Activated B cell treated with CpG ODN at 0.5 μM for 24 hours (primary cell): ENCODE measurements at regions not wholly inside any gene's neighbourhood (a gene's known extent, or its start where the extent isn't known, plus 50 kb on each side); places are given as distances from the start of the nearest gene placed in this dataset.

Experiments
- ATAC-seq: fragments of 200-7000 bp; cut with Tn5 transposase; one replicate; pipeline ENCODE4 v1.10.0; 2021; ENCODE audit warnings: low read depth, mild to moderate bottlenecking, moderate library complexity
- CTCF ChIA-PET: fragments of 350-600 bp; sonication (Branson Sonifier 250); formaldehyde crosslinking; loops from one replicate; lab custom pipeline; 2021; ENCODE audit warnings: antibody characterized with exemption; lab: Charles Lee
- POLR2A ChIA-PET: fragments of 350-600 bp; sonication (Branson Sonifier 250); formaldehyde crosslinking; loops from one replicate; lab custom pipeline; 2021; ENCODE audit warnings: antibody characterized with exemption; lab: Charles Lee
- DNase-seq: peaks from one replicate; pipeline ENCODE4 v3.0.0; 2022
- H3K27ac Mint-ChIP-seq: one replicate; pipeline ENCODE4 v1.8.0; 2020; ENCODE audit warnings: mixed read lengths
- H3K27me3 Mint-ChIP-seq: one replicate; pipeline ENCODE4 v1.8.0; 2021; ENCODE audit warnings: mixed read lengths
- H3K36me3 Mint-ChIP-seq: one replicate; pipeline ENCODE4 v1.8.0; 2021; ENCODE audit warnings: low read depth, mixed read lengths
- H3K4me1 Mint-ChIP-seq: one replicate; pipeline ENCODE4 v1.8.0; 2021; ENCODE audit warnings: mixed read lengths
- H3K4me3 Mint-ChIP-seq: one replicate; pipeline ENCODE4 v1.8.0; 2020; ENCODE audit warnings: mild to moderate bottlenecking, mixed read lengths
- H3K9me3 Mint-ChIP-seq: one replicate; pipeline ENCODE4 v1.8.0; 2020; ENCODE audit warnings: mixed read lengths
- intact Hi-C: fragments of 100-400 bp; cut with micrococcal nuclease; formaldehyde crosslinking; loops from one replicate; pipeline ENCODE4 v1.15.1; 2024
- TF ChIP-seq, protein P1 (sequence below): fragments of 200-600 bp; IDR thresholded peaks from one replicate; pipeline ENCODE4 v1.8.0; 2022; ENCODE audit warnings: antibody characterized with exemption, mild to moderate bottlenecking

DNA sequence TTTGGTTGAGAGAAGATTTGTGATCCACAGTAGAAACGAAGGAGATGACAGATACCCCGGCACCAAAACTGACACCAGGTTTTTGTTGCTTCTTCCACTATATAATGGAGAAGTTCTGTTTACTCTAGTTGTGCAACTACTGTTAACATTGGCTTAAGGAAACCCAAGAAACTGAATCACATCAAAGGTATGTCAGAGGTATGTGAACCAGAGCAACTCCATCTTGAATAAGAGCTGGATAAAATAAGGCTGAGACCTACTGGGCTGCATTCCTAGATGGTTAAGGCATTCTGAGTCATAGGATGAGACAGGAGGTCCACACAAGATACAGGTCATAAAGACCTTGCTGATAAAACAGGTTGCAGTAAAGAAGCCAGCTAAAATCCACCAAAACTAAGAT lies 173.7 kb upstream of the CAMK1G start:
- no peak overlapping the region for H3K4me3 Mint-ChIP-seq
- no peaks in the 10 kb centered on the region for H3K4me1 Mint-ChIP-seq
- H3K9me3 Mint-ChIP-seq, result no peaks in the 10 kb centered on the region
- H3K27me3 Mint-ChIP-seq, result peaks cover 8% of the 10 kb centered on the region
- intact Hi-C loops, result no loop called here
- CTCF ChIA-PET, result no interaction called here
- no peak for DNase-seq
- no peaks in the 10 kb centered on the region for H3K36me3 Mint-ChIP-seq
- H3K27ac Mint-ChIP-seq, result no peak overlapping the region
- no peak for ATAC-seq
- POLR2A ChIA-PET, result no interaction called here
- TF ChIP-seq, protein P1, sequence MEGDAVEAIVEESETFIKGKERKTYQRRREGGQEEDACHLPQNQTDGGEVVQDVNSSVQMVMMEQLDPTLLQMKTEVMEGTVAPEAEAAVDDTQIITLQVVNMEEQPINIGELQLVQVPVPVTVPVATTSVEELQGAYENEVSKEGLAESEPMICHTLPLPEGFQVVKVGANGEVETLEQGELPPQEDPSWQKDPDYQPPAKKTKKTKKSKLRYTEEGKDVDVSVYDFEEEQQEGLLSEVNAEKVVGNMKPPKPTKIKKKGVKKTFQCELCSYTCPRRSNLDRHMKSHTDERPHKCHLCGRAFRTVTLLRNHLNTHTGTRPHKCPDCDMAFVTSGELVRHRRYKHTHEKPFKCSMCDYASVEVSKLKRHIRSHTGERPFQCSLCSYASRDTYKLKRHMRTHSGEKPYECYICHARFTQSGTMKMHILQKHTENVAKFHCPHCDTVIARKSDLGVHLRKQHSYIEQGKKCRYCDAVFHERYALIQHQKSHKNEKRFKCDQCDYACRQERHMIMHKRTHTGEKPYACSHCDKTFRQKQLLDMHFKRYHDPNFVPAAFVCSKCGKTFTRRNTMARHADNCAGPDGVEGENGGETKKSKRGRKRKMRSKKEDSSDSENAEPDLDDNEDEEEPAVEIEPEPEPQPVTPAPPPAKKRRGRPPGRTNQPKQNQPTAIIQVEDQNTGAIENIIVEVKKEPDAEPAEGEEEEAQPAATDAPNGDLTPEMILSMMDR, result no peak

DNA sequence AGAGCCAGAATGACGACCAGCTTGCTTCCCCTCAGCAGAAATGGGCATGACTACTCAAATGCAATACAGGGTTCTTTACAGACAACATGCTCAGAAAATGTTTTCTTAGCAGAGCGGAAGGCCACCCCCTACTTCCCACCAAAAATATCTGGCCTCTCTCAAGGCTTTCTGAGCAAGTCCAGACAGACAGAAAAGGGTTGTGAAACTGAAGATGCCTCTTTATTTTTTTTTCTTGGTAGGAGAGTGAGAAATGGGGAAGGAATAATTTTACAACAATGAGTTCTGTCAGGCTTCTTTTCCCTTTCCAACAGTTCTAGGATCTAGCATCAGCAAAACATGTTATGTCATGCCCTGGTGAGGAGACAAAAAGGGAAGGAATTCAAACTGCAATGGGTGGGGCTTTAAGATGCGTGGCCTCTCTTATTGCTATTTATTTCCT lies 172.0 kb upstream of the CAMK1G start:
- H3K9me3 Mint-ChIP-seq, result no peaks in the 10 kb centered on the region
- POLR2A ChIA-PET, result no interaction called here
- no peaks in the 10 kb centered on the region for H3K4me1 Mint-ChIP-seq
- ATAC-seq, result no peak
- H3K4me3 Mint-ChIP-seq, result no peak overlapping the region
- H3K27ac Mint-ChIP-seq, result no peak overlapping the region
- TF ChIP-seq, protein P1, result no peak
- intact Hi-C loops, result no loop called here
- H3K36me3 Mint-ChIP-seq, result no peaks in the 10 kb centered on the region
- DNase-seq, result no peak
- CTCF ChIA-PET, result no interaction called here
- H3K27me3 Mint-ChIP-seq, result peaks cover 8% of the 10 kb centered on the region

DNA sequence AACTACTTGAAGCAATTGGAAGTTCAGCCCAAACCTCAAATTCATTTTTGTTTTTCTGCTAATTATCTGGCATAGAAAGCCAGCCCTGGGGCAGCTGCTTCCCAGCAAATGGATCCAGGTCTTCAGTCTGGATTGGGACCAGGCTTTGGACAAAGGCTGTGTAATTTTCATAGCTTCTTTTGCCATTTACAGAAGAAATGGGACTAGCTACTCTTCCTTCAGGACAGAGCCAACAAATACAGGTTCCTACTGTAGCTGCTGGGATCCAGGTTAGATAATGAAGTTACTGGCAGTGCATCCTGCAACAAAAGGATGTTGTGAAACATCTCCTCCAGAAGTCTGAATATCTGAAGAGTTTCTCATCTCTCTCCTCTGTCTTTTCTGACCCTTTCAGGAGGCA lies 171.5 kb upstream of the CAMK1G start:
- ATAC-seq (no peak), DNase-seq (no peak)
- H3K27me3 Mint-ChIP-seq, result peaks cover 8% of the 10 kb centered on the region
- intact Hi-C loops, result no loop called here
- H3K4me3 Mint-ChIP-seq, result no peak overlapping the region
- H3K36me3 Mint-ChIP-seq, result no peaks in the 10 kb centered on the region
- H3K4me1 Mint-ChIP-seq, result no peaks in the 10 kb centered on the region
- ChIA-PET CTCF (no interaction called here), POLR2A (no interaction called here)
- H3K27ac Mint-ChIP-seq, result no peak overlapping the region
- TF ChIP-seq, protein P1, result no peak
- no peaks in the 10 kb centered on the region for H3K9me3 Mint-ChIP-seq

DNA sequence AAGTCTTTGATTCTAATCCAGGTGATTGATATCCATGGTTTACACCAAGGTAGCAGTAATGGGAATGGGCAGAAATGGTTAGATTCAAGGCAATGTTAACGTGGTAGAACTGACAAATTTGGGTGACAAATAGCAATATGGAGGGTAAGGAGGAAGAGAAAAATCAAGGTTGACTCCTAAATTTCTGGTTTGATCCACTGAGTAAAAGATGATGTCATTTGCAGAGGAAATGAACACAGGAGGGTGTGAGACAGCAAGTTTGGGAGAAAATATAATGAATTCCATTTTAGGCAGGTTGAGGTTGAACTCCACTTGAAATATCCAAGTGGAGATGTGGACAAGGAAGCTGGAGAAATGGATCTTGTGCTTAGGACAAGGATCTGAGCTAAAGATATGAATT lies 170.9 kb upstream of the CAMK1G start:
- no peak for ATAC-seq
- Mint-ChIP-seq H3K4me1 (no peaks in the 10 kb centered on the region), H3K36me3 (no peaks in the 10 kb centered on the region), H3K4me3 (no peak overlapping the region), H3K9me3 (no peaks in the 10 kb centered on the region), H3K27me3 (peaks cover 8% of the 10 kb centered on the region), H3K27ac (no peak overlapping the region)
- intact Hi-C loops, result no loop called here
- POLR2A ChIA-PET, result no interaction called here
- CTCF ChIA-PET, result no interaction called here
- TF ChIP-seq, protein P1, result no peak
- no peak for DNase-seq

DNA sequence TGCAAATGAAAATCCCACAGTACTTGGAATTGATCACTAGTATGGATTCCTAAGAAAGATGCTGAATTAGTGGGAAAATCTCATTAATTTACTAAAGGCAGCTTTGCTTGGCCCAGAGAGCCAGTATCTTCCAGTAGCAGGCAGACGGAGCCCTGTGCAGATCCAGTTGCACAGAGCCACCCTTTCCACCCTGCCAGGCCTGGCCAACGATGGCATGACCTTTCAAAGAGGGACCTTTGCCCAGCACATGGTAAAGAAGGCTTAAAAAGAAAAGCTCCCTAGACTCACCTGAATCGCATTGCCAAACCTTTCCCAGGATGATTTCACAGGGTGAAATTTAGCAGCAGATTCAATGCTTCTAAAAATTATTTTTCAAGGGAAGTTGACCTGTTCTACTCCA lies 170.5 kb upstream of the CAMK1G start:
- Mint-ChIP-seq H3K4me3 (no peak overlapping the region), H3K36me3 (no peaks in the 10 kb centered on the region), H3K9me3 (no peaks in the 10 kb centered on the region), H3K4me1 (no peaks in the 10 kb centered on the region), H3K27me3 (peaks cover 8% of the 10 kb centered on the region), H3K27ac (no peak overlapping the region)
- intact Hi-C loops, result no loop called here
- ChIA-PET CTCF (no interaction called here), POLR2A (no interaction called here)
- TF ChIP-seq, protein P1, result no peak
- ATAC-seq, result no peak
- no peak for DNase-seq
